Esophagus (tissue), 2 donors: ENCODE measurements at regions not wholly inside any gene's neighbourhood (a gene's known extent, or its start where the extent isn't known, plus 50 kb on each side); places are given as distances from the start of the nearest gene placed in this dataset.

ENCODE experiments used
- H3K27ac ChIP-seq, 2 donors: one replicate each; pipeline ENCODE4 v1.5.1; 2013; ENCODE audit warnings: low read depth in 2 of 2, mild to moderate bottlenecking in 2 of 2, inconsistent platforms in 1 of 2, low read length in 1 of 2, moderate library complexity in 1 of 2
- H3K27me3 ChIP-seq, 2 donors: one replicate each; pipeline ENCODE4 v1.6.1; 2013; ENCODE audit warnings: low read length in 2 of 2, control low read depth in 1 of 2, mild to moderate bottlenecking in 1 of 2; ENCODE audit not compliant: insufficient read depth in 2 of 2, control insufficient read depth in 1 of 2
- H3K36me3 ChIP-seq, 2 donors: one replicate each; pipeline ENCODE4 v1.6.1; 2013; ENCODE audit warnings: low read length in 1 of 2; ENCODE audit not compliant: control insufficient read depth in 2 of 2, insufficient read depth in 2 of 2
- H3K4me1 ChIP-seq, 2 donors: one replicate each; pipeline ENCODE4 v1.6.1; 2013; ENCODE audit warnings: low read length in 1 of 2; ENCODE audit not compliant: control insufficient read depth in 2 of 2, insufficient read depth in 2 of 2
- H3K4me3 ChIP-seq, 2 donors: one replicate each; pipeline ENCODE4 v1.5.1; 2013; ENCODE audit warnings: low read length in 2 of 2, mild to moderate bottlenecking in 2 of 2, low read depth in 1 of 2, moderate library complexity in 1 of 2
- H3K9me3 ChIP-seq, 2 donors: one replicate each; pipeline ENCODE4 v1.6.1; 2013; ENCODE audit warnings: mild to moderate bottlenecking in 2 of 2, low read depth in 1 of 2, low read length in 1 of 2, moderate library complexity in 1 of 2; ENCODE audit not compliant: control insufficient read depth in 2 of 2, insufficient read depth in 1 of 2
- WGBS, 2 donors: extraction: QIAGEN DNeasy Blood & Tissue Kit; methylation state at CpG; one replicate each; pipeline ENCODE4 v1.1.7; 2013; 5-methylcytosine and 5-hydroxymethylcytosine counted together
- donor health status: healthy with polysubstance abuse.
- donor health status: Bipolar disorder and iron deficiency.

DNA sequence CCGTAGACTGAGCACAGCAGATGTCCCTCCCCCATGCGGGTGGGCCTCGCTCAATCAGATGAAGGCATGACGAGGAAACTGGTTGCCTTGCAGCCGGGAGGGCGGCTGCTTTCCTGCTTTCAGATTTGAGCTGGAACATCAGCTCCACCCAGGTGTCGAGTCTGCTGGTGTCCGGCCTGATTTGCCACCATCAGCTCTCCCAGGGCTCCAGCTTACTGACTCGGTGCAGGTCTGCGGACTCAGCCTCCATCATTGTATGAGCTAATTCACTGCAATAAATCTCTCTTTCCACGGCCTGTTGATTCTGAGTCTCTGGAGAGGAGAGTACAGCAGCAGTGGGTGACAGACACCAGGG, 156.2 kb downstream of the KIF26A start:
- Histone ChIP-seq H3K4me1 (no peaks in the 10 kb centered on the region), H3K27ac (no peak overlapping the region), H3K4me3 (no peak overlapping the region), H3K27me3 (no peaks in the 10 kb centered on the region), H3K36me3 (no peaks in the 10 kb centered on the region), H3K9me3 (no peaks in the 10 kb centered on the region)
- WGBS, 2 donors: 63 to 68% methylated on average over 11 of the region's 11 CpGs

DNA sequence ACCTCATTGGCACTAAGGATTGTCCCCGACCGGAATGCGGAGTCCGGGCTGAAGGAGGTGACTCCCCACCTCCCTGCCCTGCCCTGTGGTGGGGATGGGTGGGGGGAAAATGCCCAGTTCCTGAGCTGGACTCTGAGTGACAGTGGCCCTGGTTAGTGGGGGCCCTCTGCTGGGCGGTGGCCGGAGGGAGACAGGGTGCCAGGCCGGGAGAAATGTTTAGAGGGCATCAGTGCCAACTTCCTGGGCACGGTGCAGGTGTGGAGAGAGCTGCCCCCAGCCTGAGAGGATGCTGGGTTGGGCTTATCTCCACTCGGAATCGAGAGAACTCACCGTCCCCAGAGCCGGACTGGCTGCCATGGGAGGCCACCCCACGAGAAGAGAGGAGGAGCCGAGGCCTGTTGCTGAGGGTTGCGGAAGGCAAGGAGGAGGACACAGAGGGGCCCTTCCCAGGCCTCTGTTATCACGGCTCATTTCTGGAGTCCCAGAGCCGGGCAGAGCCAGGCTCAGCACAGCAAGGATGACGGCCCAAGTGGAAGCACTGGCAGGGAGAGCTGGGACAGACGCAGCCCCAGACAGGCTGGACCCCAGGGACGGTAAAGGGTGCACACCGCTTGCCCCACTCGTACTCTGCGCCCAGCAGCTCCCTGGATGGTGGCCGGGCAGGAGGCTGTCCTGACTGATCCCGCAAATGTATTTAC, 156.7 kb downstream of the KIF26A start:
- Histone ChIP-seq H3K27ac (no peak overlapping the region), H3K9me3 (no peaks in the 10 kb centered on the region), H3K4me1 (no peaks in the 10 kb centered on the region), H3K27me3 (no peaks in the 10 kb centered on the region), H3K36me3 (no peaks in the 10 kb centered on the region), H3K4me3 (no peak overlapping the region)
- WGBS, 2 donors: 72 to 77% methylated on average over 25 of the region's 25 CpGs

DNA sequence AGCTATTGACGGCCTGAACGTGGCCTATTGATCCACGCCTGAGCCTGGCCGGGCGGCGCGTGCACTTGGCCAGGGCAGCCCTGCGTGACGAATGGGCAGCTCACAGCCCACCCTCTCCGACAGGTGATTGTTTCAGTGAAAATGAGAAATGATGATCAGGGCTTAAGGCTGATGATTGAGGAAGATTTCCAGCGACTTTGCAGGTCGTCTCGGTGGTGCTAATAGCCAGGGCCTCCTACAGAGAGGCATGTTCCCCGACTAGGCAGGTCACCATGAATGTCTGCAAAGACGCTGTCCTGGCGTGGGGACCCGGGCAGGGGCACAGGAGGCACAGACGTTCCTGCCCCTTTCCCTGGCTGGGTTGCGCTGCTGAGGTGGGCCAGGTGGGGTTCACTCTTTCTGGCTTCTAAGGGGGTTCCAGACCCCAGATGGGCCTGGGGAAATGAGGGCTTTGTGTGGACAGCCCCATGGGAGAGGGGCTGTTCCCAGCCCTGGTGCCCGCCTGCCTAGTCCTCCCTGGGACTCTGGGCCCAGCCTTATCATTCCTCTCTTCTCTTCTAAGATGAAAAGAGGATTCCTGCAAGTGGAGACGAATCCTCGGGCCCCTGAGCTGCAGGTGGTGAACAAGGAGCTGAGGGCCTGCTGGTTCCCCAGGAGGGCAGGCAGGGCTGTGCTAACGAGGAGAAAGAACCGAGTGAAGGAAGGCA, 157.4 kb downstream of the KIF26A start:
- Histone ChIP-seq H3K36me3 (no peaks in the 10 kb centered on the region), H3K27ac (no peak overlapping the region), H3K4me1 (no peaks in the 10 kb centered on the region)

DNA sequence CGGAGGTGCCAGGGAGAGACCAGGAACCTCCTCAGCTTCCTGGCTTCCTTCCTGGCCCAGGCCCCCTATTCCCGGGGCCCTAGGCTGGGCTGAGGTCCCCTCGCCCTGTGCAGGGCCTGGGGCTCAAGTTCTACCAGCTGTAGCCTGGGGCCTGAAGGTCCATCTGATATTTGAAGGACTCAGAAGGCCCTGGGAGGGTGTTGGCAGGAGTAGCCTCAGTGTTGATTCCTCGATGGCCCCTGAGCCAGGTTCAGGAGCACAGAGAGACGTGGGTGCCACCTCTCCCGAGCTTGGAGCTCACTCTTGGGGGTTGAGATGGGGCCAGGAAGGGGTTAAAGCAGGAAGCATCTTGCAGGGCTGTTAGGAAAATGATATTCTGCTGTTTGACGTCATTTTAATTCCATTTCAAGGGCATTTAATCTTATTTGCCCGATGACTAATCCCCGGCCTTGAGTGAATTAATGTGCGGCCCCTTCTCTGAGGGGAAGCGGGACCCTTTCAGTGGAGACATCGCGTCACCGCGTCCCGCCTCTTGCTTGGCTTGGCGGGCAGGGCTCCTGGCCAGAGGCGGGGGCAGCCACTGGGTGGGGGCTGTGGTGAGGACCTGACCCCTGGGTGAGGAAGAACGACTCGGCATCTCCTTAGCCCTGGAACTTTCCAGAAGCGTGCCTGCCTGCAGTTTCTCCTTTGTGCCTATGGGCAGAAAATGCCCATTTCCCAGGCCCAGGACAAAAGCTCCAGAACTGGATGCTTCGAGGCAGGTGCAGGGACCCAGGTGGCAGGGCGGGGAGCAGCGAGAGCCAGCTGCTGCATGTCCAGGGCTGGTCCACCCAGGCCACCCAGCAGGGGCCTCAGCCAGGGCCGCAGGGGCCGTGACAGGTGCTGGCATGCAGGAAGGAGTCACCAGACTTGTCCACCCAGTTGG, 158.3 kb downstream of the KIF26A start:
- no peak overlapping the region for H3K27ac ChIP-seq
- no peaks in the 10 kb centered on the region for H3K4me1 ChIP-seq
- no peaks in the 10 kb centered on the region for H3K27me3 ChIP-seq
- H3K9me3 ChIP-seq: no peaks in the 10 kb centered on the region
- H3K4me3 ChIP-seq: no peak overlapping the region
- 48 to 54% methylated on average over 26 of the region's 26 CpGs for WGBS, 2 donors
- no peaks in the 10 kb centered on the region for H3K36me3 ChIP-seq

More for the DNA sequence above, 157.4 kb downstream of the KIF26A start:
- Histone ChIP-seq H3K27me3 (no peaks in the 10 kb centered on the region), H3K9me3 (no peaks in the 10 kb centered on the region), H3K4me3 (no peak overlapping the region)
- 74 to 78% methylated on average over 24 of the region's 24 CpGs for WGBS, 2 donors

DNA sequence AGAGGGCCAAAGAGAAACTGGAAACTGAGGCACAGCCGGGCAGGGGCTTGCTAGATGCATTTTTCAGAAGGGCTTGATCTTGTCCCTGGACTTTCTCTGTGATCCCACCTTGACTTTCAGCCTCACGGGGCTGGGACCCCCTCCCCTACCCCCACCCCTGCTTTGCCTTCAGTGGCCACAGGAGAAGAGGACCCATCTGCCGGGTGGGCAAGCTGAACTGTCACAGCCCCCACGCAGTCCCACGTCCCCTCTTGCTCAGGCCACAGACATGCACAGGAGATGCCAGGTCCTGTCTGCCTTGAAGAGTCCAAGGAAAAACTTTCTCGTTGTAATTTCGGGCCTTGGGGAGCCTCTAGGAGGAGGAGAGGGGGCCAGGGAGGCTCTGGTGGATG, 158.9 kb downstream of the KIF26A start:
- no peak overlapping the region for H3K27ac ChIP-seq
- H3K4me1 ChIP-seq: no peaks in the 10 kb centered on the region
- H3K9me3 ChIP-seq: no peaks in the 10 kb centered on the region
- no peak overlapping the region for H3K4me3 ChIP-seq
- no peaks in the 10 kb centered on the region for H3K27me3 ChIP-seq
- 70 to 74% methylated on average over 7 of the region's 7 CpGs for WGBS, 2 donors
- H3K36me3 ChIP-seq: no peaks in the 10 kb centered on the region

DNA sequence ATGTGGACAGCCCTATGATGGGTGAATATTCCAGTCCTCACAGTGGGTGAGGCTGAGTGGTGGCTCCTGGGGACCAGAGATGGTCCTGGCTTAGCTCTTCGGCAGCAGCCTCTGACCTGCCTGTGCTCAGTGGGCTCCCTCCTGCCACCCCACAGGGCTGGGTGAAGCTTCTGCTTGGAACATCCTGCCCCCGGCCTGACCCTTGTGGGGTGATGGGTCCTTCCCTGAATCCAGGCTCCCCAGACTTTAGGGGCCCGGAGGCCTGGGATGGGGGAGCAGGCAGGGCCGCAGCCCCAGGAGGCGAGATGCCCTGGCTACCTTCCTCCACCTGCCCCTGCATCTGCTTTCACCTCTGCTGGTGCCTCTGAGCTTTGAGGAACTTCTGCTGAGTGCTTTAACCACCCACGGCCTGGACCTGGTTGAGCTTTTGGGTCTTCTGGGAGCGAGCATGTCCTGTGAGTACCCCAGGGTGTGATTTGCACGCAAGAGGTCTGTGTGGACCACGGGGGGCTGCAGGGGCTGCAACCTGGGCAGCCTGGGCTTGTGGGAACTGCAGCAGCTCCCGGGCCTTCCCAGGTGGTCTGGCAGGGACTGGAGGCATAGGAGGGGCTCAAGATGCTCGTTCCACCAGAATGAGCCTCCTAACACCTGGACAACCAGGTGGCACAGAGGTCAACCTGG, 159.5 kb downstream of the KIF26A start:
- Histone ChIP-seq H3K27me3 (no peaks in the 10 kb centered on the region), H3K4me1 (no peaks in the 10 kb centered on the region), H3K9me3 (no peaks in the 10 kb centered on the region), H3K36me3 (no peaks in the 10 kb centered on the region), H3K27ac (no peak overlapping the region), H3K4me3 (no peak overlapping the region)
- WGBS, 2 donors: 89 to 90% methylated on average over 11 of the region's 11 CpGs

DNA sequence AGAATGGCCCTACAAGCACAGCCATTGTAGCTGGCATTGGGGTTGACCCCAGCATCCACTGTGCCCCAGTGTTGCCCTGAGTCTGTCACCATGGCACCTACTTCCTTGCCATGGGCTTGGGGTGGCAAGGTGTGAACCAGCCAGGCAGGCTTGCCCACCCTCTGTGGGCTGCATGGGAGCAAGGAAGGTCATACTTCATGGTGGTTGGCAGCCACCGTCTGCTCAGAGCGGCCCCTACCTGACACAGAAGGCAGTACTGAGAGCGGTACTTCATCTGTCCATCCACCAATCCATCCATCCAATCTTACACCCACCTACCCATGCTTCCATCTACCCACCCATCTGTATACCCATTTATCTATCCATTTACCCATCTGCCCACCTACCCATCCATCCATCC, 160.1 kb downstream of the KIF26A start:
- no peak overlapping the region for H3K27ac ChIP-seq
- no peaks in the 10 kb centered on the region for H3K9me3 ChIP-seq
- 91 to 100% methylated on average over 3 of the region's 3 CpGs for WGBS, 2 donors
- no peak overlapping the region for H3K4me3 ChIP-seq
- no peaks in the 10 kb centered on the region for H3K27me3 ChIP-seq
- H3K36me3 ChIP-seq: no peaks in the 10 kb centered on the region
- no peaks in the 10 kb centered on the region for H3K4me1 ChIP-seq

DNA sequence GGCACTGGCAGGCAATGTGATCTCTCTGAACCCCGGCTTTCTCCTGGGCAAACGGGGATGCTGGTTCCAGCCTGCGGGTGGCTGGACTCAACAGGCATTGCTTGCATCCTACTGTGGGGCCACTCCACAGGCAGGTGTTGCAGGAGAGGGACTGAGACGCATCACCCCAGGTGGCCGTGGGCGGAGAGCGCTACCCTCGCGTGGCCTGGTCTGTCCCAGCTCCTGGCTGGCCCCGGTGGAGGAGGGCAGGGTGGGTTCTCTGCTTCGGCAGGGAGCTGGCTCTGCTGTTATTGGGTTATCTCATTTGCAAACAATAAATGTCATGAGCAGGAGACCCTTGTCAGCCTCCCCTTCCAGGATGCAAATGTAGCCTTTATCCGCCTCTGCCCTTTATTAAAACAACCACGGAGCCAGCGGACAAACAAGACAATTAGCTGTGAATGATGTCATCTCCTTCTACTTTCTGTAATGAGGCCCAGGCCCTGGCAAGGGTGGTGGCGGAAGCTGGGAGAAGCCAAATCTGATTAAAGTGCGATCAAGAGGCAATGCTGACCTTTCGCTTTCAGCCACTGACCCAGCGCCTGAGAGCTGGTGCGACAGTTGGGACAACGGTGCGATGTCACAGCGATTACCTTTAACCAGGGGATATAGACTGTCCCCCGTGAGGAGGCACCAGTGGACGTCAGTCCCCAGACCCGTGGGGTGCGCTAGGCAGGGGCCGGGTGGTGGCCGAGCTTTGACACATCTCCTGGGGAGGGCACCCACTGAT, 161.8 kb downstream of the KIF26A start:
- 66 to 69% methylated on average over 28 of the region's 28 CpGs for WGBS, 2 donors
- Histone ChIP-seq H3K36me3 (no peaks in the 10 kb centered on the region), H3K27ac (no peak overlapping the region), H3K9me3 (no peaks in the 10 kb centered on the region), H3K4me1 (no peaks in the 10 kb centered on the region), H3K27me3 (no peaks in the 10 kb centered on the region), H3K4me3 (no peak overlapping the region)
